Adrenal gland (tissue), 5 donors: ENCODE measurements at regions not wholly inside any gene's neighbourhood (a gene's known extent, or its start where the extent isn't known, plus 50 kb on each side); places are given as distances from the start of the nearest gene placed in this dataset.

Source experiments
- POLR2A ChIP-seq, 2 donors: fragments of 450-650 bp; IDR thresholded peaks; one replicate each; pipeline ENCODE4 v1.6.1; 2017; ENCODE audit warnings: antibody characterized with exemption in 2 of 2, mild to moderate bottlenecking in 2 of 2, moderate library complexity in 1 of 2
- TF ChIP-seq, protein P1 (sequence below), 6 experiments: fragments of 450-650 bp in 4 of 6; fragments of 200-600 bp in 2 of 6; sonication (generic) in 1 of 6; IDR thresholded peaks; 1 replicate in 5 of 6; 2 replicates in 1 of 6; pipeline versions ENCODE4 v1.5.1 to v1.8.0; 2016 to 2021; ENCODE audit warnings: antibody characterized with exemption in 6 of 6, mild to moderate bottlenecking in 2 of 6, moderate library complexity in 1 of 6
- donor health status: DM: no; HTN: no; CAD: no.

- no peak for TF ChIP-seq POLR2A (IDR thresholded peaks at IDR 0.05)
- TF ChIP-seq, protein P1, sequence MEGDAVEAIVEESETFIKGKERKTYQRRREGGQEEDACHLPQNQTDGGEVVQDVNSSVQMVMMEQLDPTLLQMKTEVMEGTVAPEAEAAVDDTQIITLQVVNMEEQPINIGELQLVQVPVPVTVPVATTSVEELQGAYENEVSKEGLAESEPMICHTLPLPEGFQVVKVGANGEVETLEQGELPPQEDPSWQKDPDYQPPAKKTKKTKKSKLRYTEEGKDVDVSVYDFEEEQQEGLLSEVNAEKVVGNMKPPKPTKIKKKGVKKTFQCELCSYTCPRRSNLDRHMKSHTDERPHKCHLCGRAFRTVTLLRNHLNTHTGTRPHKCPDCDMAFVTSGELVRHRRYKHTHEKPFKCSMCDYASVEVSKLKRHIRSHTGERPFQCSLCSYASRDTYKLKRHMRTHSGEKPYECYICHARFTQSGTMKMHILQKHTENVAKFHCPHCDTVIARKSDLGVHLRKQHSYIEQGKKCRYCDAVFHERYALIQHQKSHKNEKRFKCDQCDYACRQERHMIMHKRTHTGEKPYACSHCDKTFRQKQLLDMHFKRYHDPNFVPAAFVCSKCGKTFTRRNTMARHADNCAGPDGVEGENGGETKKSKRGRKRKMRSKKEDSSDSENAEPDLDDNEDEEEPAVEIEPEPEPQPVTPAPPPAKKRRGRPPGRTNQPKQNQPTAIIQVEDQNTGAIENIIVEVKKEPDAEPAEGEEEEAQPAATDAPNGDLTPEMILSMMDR (IDR thresholded peaks at IDR 0.05) = no peak
Measured at GRCh38 chr2:59866436-59866835, 687.0 kb downstream of the BCL11A start.
